HL-60 (cell line): ENCODE measurements at regions not wholly inside any gene's neighbourhood (a gene's known extent, or its start where the extent isn't known, plus 50 kb on each side); places are given as distances from the start of the nearest gene placed in this dataset.

ENCODE experiments used
- CTCF ChIP-seq: IDR thresholded peaks from one replicate; pipeline ENCODE4 v1.5.1; 2011; ENCODE audit warnings: low read length, control low read depth, inconsistent platforms; ENCODE audit not compliant: insufficient read depth
- REST ChIP-seq: IDR thresholded peaks from 2 replicates; pipeline ENCODE4 v1.6.1; 2012; ENCODE audit warnings: low read depth; ENCODE audit not compliant: insufficient replicate concordance
- SPI1 ChIP-seq: IDR thresholded peaks from 2 replicates; pipeline ENCODE4 v1.6.1; 2012; ENCODE audit warnings: low read depth, mild to moderate bottlenecking, borderline replicate concordance

GRCh38 chr9:105886136-105886535 lies 191.8 kb downstream of the TMEM38B start:
- TF ChIP-seq CTCF, result no peak
- TF ChIP-seq SPI1, result no peak
- no peak for TF ChIP-seq REST
